Cardiac fibroblast (primary cell): ENCODE measurements at regions not wholly inside any gene's neighbourhood (a gene's known extent, or its start where the extent isn't known, plus 50 kb on each side); places are given as distances from the start of the nearest gene placed in this dataset.

Experiments
- DNase-seq, 2 donors: peaks; one replicate each; pipeline versions ENCODE4 v3.0.0 to v3.0.0-alpha.2; 2010; ENCODE audit warnings: low read depth in 2 of 2
- H3K4me3 ChIP-seq, 2 donors: replicated peaks in 1 of 2; 1 replicate in 1 of 2; 2 replicates in 1 of 2; pipeline ENCODE4 v1.5.1; 2011; ENCODE audit warnings: low read depth in 2 of 2, low read length in 2 of 2, mild to moderate bottlenecking in 2 of 2, moderate library complexity in 1 of 2
- TF ChIP-seq, protein P1 (sequence below): IDR thresholded peaks from one replicate; pipeline ENCODE4 v1.5.1; 2011; ENCODE audit warnings: low read depth, mild to moderate bottlenecking, low read length, inconsistent platforms

GRCh38 chr15:95903352-95903751, 427.1 kb upstream of the NR2F2 start:
- H3K4me3 ChIP-seq, result no peak overlapping the region
- DNase-seq, result no peak
- TF ChIP-seq, protein P1, sequence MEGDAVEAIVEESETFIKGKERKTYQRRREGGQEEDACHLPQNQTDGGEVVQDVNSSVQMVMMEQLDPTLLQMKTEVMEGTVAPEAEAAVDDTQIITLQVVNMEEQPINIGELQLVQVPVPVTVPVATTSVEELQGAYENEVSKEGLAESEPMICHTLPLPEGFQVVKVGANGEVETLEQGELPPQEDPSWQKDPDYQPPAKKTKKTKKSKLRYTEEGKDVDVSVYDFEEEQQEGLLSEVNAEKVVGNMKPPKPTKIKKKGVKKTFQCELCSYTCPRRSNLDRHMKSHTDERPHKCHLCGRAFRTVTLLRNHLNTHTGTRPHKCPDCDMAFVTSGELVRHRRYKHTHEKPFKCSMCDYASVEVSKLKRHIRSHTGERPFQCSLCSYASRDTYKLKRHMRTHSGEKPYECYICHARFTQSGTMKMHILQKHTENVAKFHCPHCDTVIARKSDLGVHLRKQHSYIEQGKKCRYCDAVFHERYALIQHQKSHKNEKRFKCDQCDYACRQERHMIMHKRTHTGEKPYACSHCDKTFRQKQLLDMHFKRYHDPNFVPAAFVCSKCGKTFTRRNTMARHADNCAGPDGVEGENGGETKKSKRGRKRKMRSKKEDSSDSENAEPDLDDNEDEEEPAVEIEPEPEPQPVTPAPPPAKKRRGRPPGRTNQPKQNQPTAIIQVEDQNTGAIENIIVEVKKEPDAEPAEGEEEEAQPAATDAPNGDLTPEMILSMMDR, result no peak

- no peak overlapping the region for H3K4me3 ChIP-seq
- no peak for DNase-seq
- TF ChIP-seq, protein P1, result no peak
Measured at GRCh38 chr15:95910643-95911212, 419.8 kb upstream of the NR2F2 start.

- no peak overlapping the region for H3K4me3 ChIP-seq
- no peak for DNase-seq
- TF ChIP-seq, protein P1, result no peak
Measured at GRCh38 chr15:95911570-95912279, 418.8 kb upstream of the NR2F2 start.

- TF ChIP-seq, protein P1, result no peak
- no peak for DNase-seq
- no peak overlapping the region for H3K4me3 ChIP-seq
Measured at GRCh38 chr15:95912280-95912625, 418.2 kb upstream of the NR2F2 start.

GRCh38 chr15:95912728-95913127, 417.8 kb upstream of the NR2F2 start:
- TF ChIP-seq, protein P1, result no peak

GRCh38 chr15:95916568-95916967, 413.9 kb upstream of the NR2F2 start:
- TF ChIP-seq, protein P1, result no peak
- no peak overlapping the region for H3K4me3 ChIP-seq
- DNase-seq, result no peak

More at GRCh38 chr15:95912728-95913127, 417.8 kb upstream of the NR2F2 start:
- no peak overlapping the region for H3K4me3 ChIP-seq
- no peak for DNase-seq
